Brain pericyte (primary cell): ENCODE measurements at regions not wholly inside any gene's neighbourhood (a gene's known extent, or its start where the extent isn't known, plus 50 kb on each side); places are given as distances from the start of the nearest gene placed in this dataset.

Experiments used
- DNase-seq: peaks from one replicate; pipeline ENCODE4 v3.0.0-alpha.2; 2012; ENCODE audit warnings: low read depth, low spot score

GRCh38 chr4:112894951-112895350, 154.5 kb upstream of the ANK2 start:
- no peak for DNase-seq

- no peak for DNase-seq
Observed at GRCh38 chr4:112895811-112896608, 153.4 kb upstream of the ANK2 start.

GRCh38 chr4:112896609-112897190, 152.8 kb upstream of the ANK2 start:
- DNase-seq, result no peak

GRCh38 chr4:112897543-112897942, 151.9 kb upstream of the ANK2 start:
- DNase-seq, result no peak

- no peak for DNase-seq
Observed at GRCh38 chr4:112898357-112899141, 150.9 kb upstream of the ANK2 start.

GRCh38 chr4:112900416-112900815, 149.0 kb upstream of the ANK2 start:
- no peak for DNase-seq

GRCh38 chr4:112901962-112902411, 147.5 kb upstream of the ANK2 start:
- no peak for DNase-seq

GRCh38 chr4:112905728-112906127, 143.7 kb upstream of the ANK2 start:
- no peak for DNase-seq

- no peak for DNase-seq
Observed at GRCh38 chr4:112908511-112908910, 140.9 kb upstream of the ANK2 start.

GRCh38 chr4:112910109-112910736, 139.2 kb upstream of the ANK2 start:
- DNase-seq, result peak; percentile 7

- no peak for DNase-seq
Observed at GRCh38 chr4:112916868-112917267, 132.6 kb upstream of the ANK2 start.

- no peak for DNase-seq
Observed at GRCh38 chr4:112923516-112923915, 125.9 kb upstream of the ANK2 start.

- DNase-seq, result no peak
Observed at GRCh38 chr4:112926819-112927218, 122.6 kb upstream of the ANK2 start.

GRCh38 chr4:112927544-112927943, 121.9 kb upstream of the ANK2 start:
- DNase-seq, result no peak

GRCh38 chr4:112931001-112931400, 118.5 kb upstream of the ANK2 start:
- DNase-seq, result no peak

GRCh38 chr4:112933790-112934189, 115.7 kb upstream of the ANK2 start:
- no peak for DNase-seq

- no peak for DNase-seq
Observed at GRCh38 chr4:112938461-112939058, 110.9 kb upstream of the ANK2 start.

- DNase-seq, result no peak
Observed at GRCh38 chr4:112939901-112940300, 109.6 kb upstream of the ANK2 start.

- no peak for DNase-seq
Observed at GRCh38 chr4:112940336-112940735, 109.1 kb upstream of the ANK2 start.

- DNase-seq, result no peak
Observed at GRCh38 chr4:112942077-112942476, 107.4 kb upstream of the ANK2 start.

GRCh38 chr4:112942997-112943396, 106.5 kb upstream of the ANK2 start:
- DNase-seq, result no peak

- DNase-seq, result no peak
Observed at GRCh38 chr4:112944006-112944405, 105.4 kb upstream of the ANK2 start.
